Spleen (tissue), 11 donors: ENCODE measurements at regions not wholly inside any gene's neighbourhood (a gene's known extent, or its start where the extent isn't known, plus 50 kb on each side); places are given as distances from the start of the nearest gene placed in this dataset.

Source experiments
- DNase-seq: peaks from one replicate; pipeline ENCODE4 v3.0.0-alpha.2; 2020
- H3K27ac ChIP-seq, 8 donors: fragments of 200-600 bp; sonication (generic) in 7 of 8; 1 replicate in 4 of 8; 2 replicates in 4 of 8; pipeline versions ENCODE4 v1.5.0 to v1.8.0; 2016 to 2021; ENCODE audit warnings: inconsistent platforms in 4 of 8, mild to moderate bottlenecking in 4 of 8, moderate library complexity in 1 of 8
- H3K27me3 ChIP-seq, 7 donors: fragments of 200-600 bp; sonication (generic) in 6 of 7; replicated peaks in 1 of 7; 1 replicate in 4 of 7; 2 replicates in 3 of 7; pipeline versions ENCODE4 v1.5.0 to v1.8.0; 2016 to 2021; ENCODE audit warnings: inconsistent platforms in 3 of 7, mild to moderate bottlenecking in 1 of 7
- H3K36me3 ChIP-seq, 6 donors: fragments of 200-600 bp; sonication (generic) in 5 of 6; 1 replicate in 4 of 6; 2 replicates in 2 of 6; pipeline versions ENCODE4 v1.5.0 to v1.8.0; 2016 to 2021; ENCODE audit warnings: inconsistent platforms in 2 of 6
- H3K4me1 ChIP-seq, 6 donors: fragments of 200-600 bp; sonication (generic) in 5 of 6; 1 replicate in 3 of 6; 2 replicates in 3 of 6; pipeline versions ENCODE4 v1.5.0 to v1.8.0; 2016 to 2021; ENCODE audit warnings: inconsistent platforms in 3 of 6
- H3K4me3 ChIP-seq, 8 donors: fragments of 200-600 bp; sonication (generic) in 7 of 8; 1 replicate in 4 of 8; 2 replicates in 4 of 8; pipeline versions ENCODE4 v1.5.0 to v1.8.0; 2016 to 2021; ENCODE audit warnings: inconsistent platforms in 4 of 8, mild to moderate bottlenecking in 4 of 8, moderate library complexity in 2 of 8
- H3K9me3 ChIP-seq, 8 donors: fragments of 200-600 bp; sonication (generic) in 7 of 8; 1 replicate in 4 of 8; 2 replicates in 4 of 8; pipeline versions ENCODE4 v1.5.0 to v1.8.0; 2016 to 2021; ENCODE audit warnings: inconsistent platforms in 4 of 8
- CTCF ChIP-seq, 11 experiments: fragments of 200-600 bp in 7 of 11; fragments of 450-650 bp in 4 of 11; sonication (generic) in 4 of 11; IDR thresholded peaks in 8 of 11; conservative IDR thresholded peaks in 3 of 11; 1 replicate in 7 of 11; 2 replicates in 4 of 11; pipeline versions ENCODE4 v1.4.0 to v1.8.0; 2016 to 2021; ENCODE audit warnings: antibody characterized with exemption in 11 of 11, inconsistent platforms in 4 of 11, mild to moderate bottlenecking in 1 of 11
- POLR2A ChIP-seq, 3 donors: fragments of 450-650 bp; IDR thresholded peaks; one replicate each; pipeline ENCODE4 v1.5.1; 2017; ENCODE audit warnings: antibody characterized with exemption in 3 of 3, mild to moderate bottlenecking in 1 of 3
- POLR2AphosphoS5 ChIP-seq, 3 donors: sonication (generic); formaldehyde crosslinking; IDR thresholded peaks; one replicate each; pipeline ENCODE4 v1.5.1; 2017; ENCODE audit warnings: antibody characterized with exemption in 3 of 3
- WGBS, 5 donors: extraction: QIAGEN DNeasy Blood & Tissue Kit in 3 of 5; methylation state at CpG; one replicate each; pipeline versions ENCODE4 v1.1.5 to v1.1.7; 2013 to 2018; 5-methylcytosine and 5-hydroxymethylcytosine counted together
- intact Hi-C: fragments of 100-400 bp; cut with DNase I; formaldehyde crosslinking; loops from one replicate; pipeline ENCODE4 v1.15.0; 2023; ENCODE audit warnings: low total_unique reads
- donor health status: healthy with polysubstance abuse.
- donor health status: DM: no; HTN: no; CAD: no; lungs with moderate emphysema.
- donor health status: DM: no; HTN: no; CAD: no.
- donor health status: Bipolar disorder and iron deficiency.
- donor health status: healthy.
- donor health status: DM: no; HTN: no; CAD: no.
- donor health status: DM: yes; HTN: yes; CAD: no.

- Histone ChIP-seq H3K4me1 (peaks cover 0 to 5% (median 0%) of the 10 kb centered on the region in 6 donors), H3K9me3 (no peaks in the 10 kb centered on the region), H3K4me3 (no peak overlapping the region), H3K27me3 (no peaks in the 10 kb centered on the region), H3K36me3 (no peaks in the 10 kb centered on the region), H3K27ac (no peak overlapping the region)
- WGBS, 5 donors, result 80 to 94% (median 90%) methylated on average over 4 of the region's 4 CpGs
- intact Hi-C loops, result no loop called here
- no peak for DNase-seq
- TF ChIP-seq CTCF (IDR thresholded peaks at IDR 0.05 in 8 of 11, conservative IDR thresholded peaks at IDR 0.05 in 3 of 11) (no peak), POLR2A (IDR thresholded peaks at IDR 0.05) (no peak), POLR2AphosphoS5 (IDR thresholded peaks at IDR 0.05) (no peak)
Measured at GRCh38 chr1:93013145-93014065, 52.1 kb upstream of the DIPK1A start.

- TF ChIP-seq POLR2AphosphoS5 (IDR thresholded peaks at IDR 0.05) (no peak), POLR2A (IDR thresholded peaks at IDR 0.05) (no peak), CTCF (IDR thresholded peaks at IDR 0.05 in 8 of 11, conservative IDR thresholded peaks at IDR 0.05 in 3 of 11) (no peak)
- no peak overlapping the region for H3K27ac ChIP-seq
- WGBS, 5 donors, result 45 to 59% (median 55%) methylated on average over 2 of the region's 2 CpGs
Measured at GRCh38 chr1:93014168-93014567, 52.9 kb upstream of the DIPK1A start.

GRCh38 chr1:93015590-93015989, 54.3 kb upstream of the DIPK1A start:
- H3K27me3 ChIP-seq, result no peaks in the 10 kb centered on the region
- no peak overlapping the region for H3K4me3 ChIP-seq
- no peak for TF ChIP-seq CTCF (IDR thresholded peaks at IDR 0.05 in 8 of 11, conservative IDR thresholded peaks at IDR 0.05 in 3 of 11)
- no peak for TF ChIP-seq POLR2AphosphoS5 (IDR thresholded peaks at IDR 0.05)
- TF ChIP-seq POLR2A (IDR thresholded peaks at IDR 0.05), result no peak
- no peak for DNase-seq
- peaks cover 0 to 5% (median 0%) of the 10 kb centered on the region in 6 donors for H3K4me1 ChIP-seq
- H3K9me3 ChIP-seq, result no peaks in the 10 kb centered on the region
- H3K36me3 ChIP-seq, result no peaks in the 10 kb centered on the region
- 50 to 75% (median 57%) methylated on average over 2 of the region's 2 CpGs for WGBS, 5 donors
- no peak overlapping the region for H3K27ac ChIP-seq
- intact Hi-C loops, result no loop called here

More at GRCh38 chr1:93014168-93014567, 52.9 kb upstream of the DIPK1A start:
- H3K9me3 ChIP-seq, result no peaks in the 10 kb centered on the region
- no peak overlapping the region for H3K4me3 ChIP-seq
- H3K36me3 ChIP-seq, result no peaks in the 10 kb centered on the region
- peaks cover 0 to 5% (median 0%) of the 10 kb centered on the region in 6 donors for H3K4me1 ChIP-seq
- no peak for DNase-seq
- no peaks in the 10 kb centered on the region for H3K27me3 ChIP-seq
- intact Hi-C loops, result no loop called here

- Histone ChIP-seq H3K4me1 (peaks cover 0 to 5% (median 0%) of the 10 kb centered on the region in 6 donors), H3K36me3 (no peaks in the 10 kb centered on the region), H3K4me3 (no peak overlapping the region), H3K27ac (no peak overlapping the region), H3K27me3 (no peaks in the 10 kb centered on the region), H3K9me3 (no peaks in the 10 kb centered on the region)
- intact Hi-C loops, result no loop called here
- TF ChIP-seq POLR2A (IDR thresholded peaks at IDR 0.05) (no peak), CTCF (IDR thresholded peaks at IDR 0.05 in 8 of 11, conservative IDR thresholded peaks at IDR 0.05 in 3 of 11) (no peak), POLR2AphosphoS5 (IDR thresholded peaks at IDR 0.05) (no peak)
- 72 to 95% (median 79%) methylated on average over 4 of the region's 4 CpGs for WGBS, 5 donors
- DNase-seq, result no peak
Measured at GRCh38 chr1:93016171-93016570, 54.9 kb upstream of the DIPK1A start.
